NCI-H146 (cell line): ENCODE measurements at regions not wholly inside any gene's neighbourhood (a gene's known extent, or its start where the extent isn't known, plus 50 kb on each side); places are given as distances from the start of the nearest gene placed in this dataset.

Experiments
- DNase-seq: peaks from one replicate; lab custom pipeline; 2025; lab: John Stamatoyannopoulos, UW

- DNase-seq, result no peak
Observed at GRCh38 chr2:216914491-216914890, 54.6 kb upstream of the TNP1 start.

- no peak for DNase-seq
Observed at GRCh38 chr2:216911886-216912285, 52.0 kb upstream of the TNP1 start.

- DNase-seq, result no peak
Observed at GRCh38 chr2:216911008-216911407, 51.1 kb upstream of the TNP1 start.

- peak; percentile 27 for DNase-seq
Observed at GRCh38 chr2:216909541-216910210, 49.8 kb upstream of the TNP1 start.
